ENCODE measurements at regions not wholly inside any gene's neighbourhood (a gene's known extent, or its start where the extent isn't known, plus 50 kb on each side); places are given as distances from the start of the nearest gene placed in this dataset.

- Histone ChIP-seq H3K36me3 (ENCODE audit: low read depth, low read length) (peaks cover 22% of the 10 kb centered on the region), H3K27ac (ENCODE audit: low read length) (no peak overlapping the region), H4K20me1 (ENCODE audit: low read length) (peaks cover 25% of the 10 kb centered on the region; the same call in 1 of the 2 replicates), H2AFZ (ENCODE audit: low read length) (no peak overlapping the region), H3K4me1 (ENCODE audit: insufficient read depth, low read length) (peaks cover 31% of the 10 kb centered on the region), H3K9me2 (replicated peaks; ENCODE audit: low read length) (no peaks in the 10 kb centered on the region), H3K9me3 (ENCODE audit: low read length) (no peaks in the 10 kb centered on the region), H3K9ac (ENCODE audit: low read length) (no peak overlapping the region), H3K27me3 (ENCODE audit: low read length) (no peaks in the 10 kb centered on the region), H3K79me2 (ENCODE audit: low read length) (peaks cover 81% of the 10 kb centered on the region), H3K4me2 (ENCODE audit: low read length) (no peak overlapping the region), H3F3A (ENCODE audit: low read length, unreplicated experiment) (peaks cover 6% of the 10 kb centered on the region), H3K4me3 (ENCODE audit: low read length) (no peak overlapping the region)
- BruUV-seq (replicated peaks) = no TSS peak
- intact Hi-C loops (cut with micrococcal nuclease) = loop anchor here (5.0 kb wide), 1 partner anchor 147 kb away; no protein-coding TSS in a partner anchor
- ATAC-seq = no peak
- ChIA-PET POLR2A (ENCODE audit: unreplicated experiment) (no interaction called here), CTCF (no interaction called here)
- DNase-seq = no peak
- TF ChIP-seq EZH2phosphoT487 (IDR thresholded peaks at IDR 0.05; ENCODE audit: borderline replicate concordance, low read length) (no peak), EZH2 (IDR thresholded peaks at IDR 0.05; ENCODE audit: low read length, unreplicated experiment) (no peak), CTCF (conservative IDR thresholded peaks at IDR 0.05; ENCODE audit: low read depth, low read length) (no peak)
Measured at GRCh38 chr17:77478899-77479298, 338.1 kb downstream of the SEC14L1 start.

- Histone ChIP-seq H2AFZ (ENCODE audit: low read length) (no peak overlapping the region), H4K20me1 (ENCODE audit: low read length) (peaks cover 25% of the 10 kb centered on the region; the same call in 1 of the 2 replicates), H3F3A (ENCODE audit: low read length, unreplicated experiment) (peaks cover 6% of the 10 kb centered on the region), H3K9ac (ENCODE audit: low read length) (no peak overlapping the region), H3K9me2 (replicated peaks; ENCODE audit: low read length) (no peaks in the 10 kb centered on the region), H3K4me1 (ENCODE audit: insufficient read depth, low read length) (peaks cover 29% of the 10 kb centered on the region), H3K9me3 (ENCODE audit: low read length) (no peaks in the 10 kb centered on the region), H3K79me2 (ENCODE audit: low read length) (peaks cover 81% of the 10 kb centered on the region), H3K27me3 (ENCODE audit: low read length) (no peaks in the 10 kb centered on the region), H3K4me2 (ENCODE audit: low read length) (no peak overlapping the region), H3K36me3 (ENCODE audit: low read depth, low read length) (peaks cover 22% of the 10 kb centered on the region), H3K27ac (ENCODE audit: low read length) (no peak overlapping the region), H3K4me3 (ENCODE audit: low read length) (no peak overlapping the region)
- DNase-seq (no peak), ATAC-seq (no peak)
- ChIA-PET CTCF (no interaction called here), POLR2A (ENCODE audit: unreplicated experiment) (no interaction called here)
- TF ChIP-seq CTCF (conservative IDR thresholded peaks at IDR 0.05; ENCODE audit: low read depth, low read length) = no peak
- TF ChIP-seq EZH2 (IDR thresholded peaks at IDR 0.05; ENCODE audit: low read length, unreplicated experiment) = no peak
- no peak for TF ChIP-seq EZH2phosphoT487 (IDR thresholded peaks at IDR 0.05; ENCODE audit: borderline replicate concordance, low read length)
- intact Hi-C loops (cut with micrococcal nuclease) = loop anchor here (5.0 kb wide), 1 partner anchor 147 kb away; no protein-coding TSS in a partner anchor
- no TSS peak for BruUV-seq (replicated peaks)
Measured at GRCh38 chr17:77479372-77480198, 338.8 kb downstream of the SEC14L1 start.

- POLR2A ChIA-PET (ENCODE audit: unreplicated experiment) = no interaction called here
- H3K4me1 ChIP-seq (ENCODE audit: insufficient read depth, low read length) = peaks cover 29% of the 10 kb centered on the region
- no peak overlapping the region for H3K9ac ChIP-seq (ENCODE audit: low read length)
- DNase-seq = no peak
- CTCF ChIA-PET = no interaction called here
- H3K27me3 ChIP-seq (ENCODE audit: low read length) = no peaks in the 10 kb centered on the region
- intact Hi-C loops (cut with micrococcal nuclease) = no loop called here
- no TSS peak for BruUV-seq (replicated peaks)
- H3K79me2 ChIP-seq (ENCODE audit: low read length) = peaks cover 81% of the 10 kb centered on the region
- no peak overlapping the region for H3K4me2 ChIP-seq (ENCODE audit: low read length)
- H3K4me3 ChIP-seq (ENCODE audit: low read length) = no peak overlapping the region
- H4K20me1 ChIP-seq (ENCODE audit: low read length) = peaks cover 27% of the 10 kb centered on the region; the same call in 1 of the 2 replicates
- no peaks in the 10 kb centered on the region for H3K9me3 ChIP-seq (ENCODE audit: low read length)
- H3K27ac ChIP-seq (ENCODE audit: low read length) = no peak overlapping the region
- peaks cover 6% of the 10 kb centered on the region for H3F3A ChIP-seq (ENCODE audit: low read length, unreplicated experiment)
- no peaks in the 10 kb centered on the region for H3K9me2 ChIP-seq (replicated peaks; ENCODE audit: low read length)
- peaks cover 22% of the 10 kb centered on the region for H3K36me3 ChIP-seq (ENCODE audit: low read depth, low read length)
- ATAC-seq = no peak
- H2AFZ ChIP-seq (ENCODE audit: low read length) = no peak overlapping the region
- TF ChIP-seq EZH2 (IDR thresholded peaks at IDR 0.05; ENCODE audit: low read length, unreplicated experiment) = no peak
- TF ChIP-seq CTCF (conservative IDR thresholded peaks at IDR 0.05; ENCODE audit: low read depth, low read length) = no peak
- TF ChIP-seq EZH2phosphoT487 (IDR thresholded peaks at IDR 0.05; ENCODE audit: borderline replicate concordance, low read length) = no peak
Measured at GRCh38 chr17:77480199-77480508, 339.4 kb downstream of the SEC14L1 start.

All from PC-3 (cell line).